ENCODE measurements at regions not wholly inside any gene's neighbourhood (a gene's known extent, or its start where the extent isn't known, plus 50 kb on each side); places are given as distances from the start of the nearest gene placed in this dataset.

DNA sequence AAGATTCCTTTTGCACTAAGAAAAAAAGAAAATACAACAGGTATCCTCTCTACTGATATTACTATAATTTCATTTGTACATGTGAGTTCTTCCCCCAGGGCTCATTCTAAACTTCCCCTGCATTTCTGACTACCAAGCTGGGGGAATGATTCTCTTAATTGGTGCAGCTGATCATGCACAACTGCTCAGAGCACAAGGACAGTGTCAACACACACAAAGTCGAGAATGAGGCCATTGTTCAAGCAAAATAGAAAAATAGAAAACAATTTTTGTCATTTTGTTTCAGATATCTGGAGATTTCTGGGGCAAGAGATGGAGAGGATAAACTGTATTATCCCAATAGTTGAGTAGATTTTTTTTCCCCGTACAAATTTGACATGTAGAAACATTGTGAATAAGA lies 236.3 kb downstream of the HAO1 start:
- TF ChIP-seq, protein P1, sequence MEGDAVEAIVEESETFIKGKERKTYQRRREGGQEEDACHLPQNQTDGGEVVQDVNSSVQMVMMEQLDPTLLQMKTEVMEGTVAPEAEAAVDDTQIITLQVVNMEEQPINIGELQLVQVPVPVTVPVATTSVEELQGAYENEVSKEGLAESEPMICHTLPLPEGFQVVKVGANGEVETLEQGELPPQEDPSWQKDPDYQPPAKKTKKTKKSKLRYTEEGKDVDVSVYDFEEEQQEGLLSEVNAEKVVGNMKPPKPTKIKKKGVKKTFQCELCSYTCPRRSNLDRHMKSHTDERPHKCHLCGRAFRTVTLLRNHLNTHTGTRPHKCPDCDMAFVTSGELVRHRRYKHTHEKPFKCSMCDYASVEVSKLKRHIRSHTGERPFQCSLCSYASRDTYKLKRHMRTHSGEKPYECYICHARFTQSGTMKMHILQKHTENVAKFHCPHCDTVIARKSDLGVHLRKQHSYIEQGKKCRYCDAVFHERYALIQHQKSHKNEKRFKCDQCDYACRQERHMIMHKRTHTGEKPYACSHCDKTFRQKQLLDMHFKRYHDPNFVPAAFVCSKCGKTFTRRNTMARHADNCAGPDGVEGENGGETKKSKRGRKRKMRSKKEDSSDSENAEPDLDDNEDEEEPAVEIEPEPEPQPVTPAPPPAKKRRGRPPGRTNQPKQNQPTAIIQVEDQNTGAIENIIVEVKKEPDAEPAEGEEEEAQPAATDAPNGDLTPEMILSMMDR (conservative IDR thresholded peaks at IDR 0.05; ENCODE audit: low read depth, low read length), result no peak
- TF ChIP-seq MAFK (IDR thresholded peaks at IDR 0.05; ENCODE audit: low read depth, low read length), result no peak
- TF ChIP-seq, protein P2, sequence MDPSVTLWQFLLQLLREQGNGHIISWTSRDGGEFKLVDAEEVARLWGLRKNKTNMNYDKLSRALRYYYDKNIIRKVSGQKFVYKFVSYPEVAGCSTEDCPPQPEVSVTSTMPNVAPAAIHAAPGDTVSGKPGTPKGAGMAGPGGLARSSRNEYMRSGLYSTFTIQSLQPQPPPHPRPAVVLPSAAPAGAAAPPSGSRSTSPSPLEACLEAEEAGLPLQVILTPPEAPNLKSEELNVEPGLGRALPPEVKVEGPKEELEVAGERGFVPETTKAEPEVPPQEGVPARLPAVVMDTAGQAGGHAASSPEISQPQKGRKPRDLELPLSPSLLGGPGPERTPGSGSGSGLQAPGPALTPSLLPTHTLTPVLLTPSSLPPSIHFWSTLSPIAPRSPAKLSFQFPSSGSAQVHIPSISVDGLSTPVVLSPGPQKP (IDR thresholded peaks at IDR 0.05; ENCODE audit: borderline replicate concordance, low read depth, low read length), result no peak
- no peak for TF ChIP-seq MXI1 (IDR thresholded peaks at IDR 0.05; ENCODE audit: borderline replicate concordance, low read depth, low read length)
- no peak for TF ChIP-seq POLR2A (IDR thresholded peaks at IDR 0.05; ENCODE audit: low read depth, low read length)
- TF ChIP-seq, protein P3, sequence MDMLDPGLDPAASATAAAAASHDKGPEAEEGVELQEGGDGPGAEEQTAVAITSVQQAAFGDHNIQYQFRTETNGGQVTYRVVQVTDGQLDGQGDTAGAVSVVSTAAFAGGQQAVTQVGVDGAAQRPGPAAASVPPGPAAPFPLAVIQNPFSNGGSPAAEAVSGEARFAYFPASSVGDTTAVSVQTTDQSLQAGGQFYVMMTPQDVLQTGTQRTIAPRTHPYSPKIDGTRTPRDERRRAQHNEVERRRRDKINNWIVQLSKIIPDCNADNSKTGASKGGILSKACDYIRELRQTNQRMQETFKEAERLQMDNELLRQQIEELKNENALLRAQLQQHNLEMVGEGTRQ (IDR thresholded peaks at IDR 0.05; ENCODE audit: low read depth, low read length), result no peak
- TF ChIP-seq CEBPB (IDR thresholded peaks at IDR 0.05; ENCODE audit: low read depth, low read length), result no peak
- TF ChIP-seq CHD1 (IDR thresholded peaks at IDR 0.05; ENCODE audit: low read depth, low read length), result no peak
- TF ChIP-seq SMC3 (IDR thresholded peaks at IDR 0.05; ENCODE audit: low read depth, low read length), result no peak
- TF ChIP-seq MAZ (IDR thresholded peaks at IDR 0.05; ENCODE audit: borderline replicate concordance, low read depth, low read length), result no peak
- TF ChIP-seq RFX5 (IDR thresholded peaks at IDR 0.05; ENCODE audit: low read depth, low read length), result no peak
- TF ChIP-seq RAD21 (IDR thresholded peaks at IDR 0.05; ENCODE audit: low read length), result no peak
- TF ChIP-seq NFE2L2 (IDR thresholded peaks at IDR 0.05; ENCODE audit: low read depth, low read length), result no peak
- no peak for TF ChIP-seq RCOR1 (IDR thresholded peaks at IDR 0.05; ENCODE audit: insufficient replicate concordance, low read length)
